ENCODE measurements at regions not wholly inside any gene's neighbourhood (a gene's known extent, or its start where the extent isn't known, plus 50 kb on each side); places are given as distances from the start of the nearest gene placed in this dataset.

DNA sequence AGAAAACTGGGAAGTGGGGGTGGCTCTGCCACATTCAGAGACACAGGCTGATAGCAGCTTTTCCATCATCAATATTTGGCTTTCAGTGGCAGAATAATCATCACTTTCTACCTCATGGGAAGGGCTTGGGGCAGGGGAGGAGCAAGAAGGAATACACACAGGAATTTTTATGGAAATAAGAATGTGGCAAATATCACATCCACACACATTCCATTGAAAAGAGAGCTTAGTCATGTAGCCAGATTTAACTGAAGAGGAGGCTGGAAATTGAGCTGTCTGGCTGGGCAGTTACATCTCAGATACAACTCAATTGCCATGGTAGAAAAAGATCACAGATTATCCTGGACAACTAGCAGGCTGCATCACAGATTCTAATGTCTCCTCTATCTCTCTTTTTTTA, 1474.0 kb upstream of the ACVR2A start:
- no peak for DNase-seq
- intact Hi-C loops (cut with DNase I) = no loop called here

DNA sequence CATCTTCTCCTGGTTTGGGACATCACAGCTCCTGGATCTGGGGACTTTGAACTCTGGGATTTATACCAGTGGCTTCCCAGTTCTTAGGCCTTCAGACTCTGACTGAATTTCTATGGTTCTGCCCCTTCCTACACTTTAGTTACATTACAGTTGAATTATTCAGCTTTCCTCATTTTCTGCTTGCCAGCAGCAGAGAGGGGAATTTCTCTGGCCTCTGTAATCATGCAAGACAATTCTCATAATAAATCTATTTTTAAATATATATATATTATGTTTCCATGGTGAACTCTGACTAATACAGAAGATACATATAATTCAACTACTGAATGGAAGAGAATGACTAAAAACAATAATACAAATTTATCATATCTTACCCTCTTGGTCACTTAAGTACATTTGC, 1478.6 kb upstream of the ACVR2A start:
- DNase-seq = no peak
- intact Hi-C loops (cut with DNase I) = no loop called here

GRCh38 chr2:146365041-146365440, 1479.8 kb upstream of the ACVR2A start:
- intact Hi-C loops (cut with DNase I) = no loop called here
- DNase-seq = no peak

DNA sequence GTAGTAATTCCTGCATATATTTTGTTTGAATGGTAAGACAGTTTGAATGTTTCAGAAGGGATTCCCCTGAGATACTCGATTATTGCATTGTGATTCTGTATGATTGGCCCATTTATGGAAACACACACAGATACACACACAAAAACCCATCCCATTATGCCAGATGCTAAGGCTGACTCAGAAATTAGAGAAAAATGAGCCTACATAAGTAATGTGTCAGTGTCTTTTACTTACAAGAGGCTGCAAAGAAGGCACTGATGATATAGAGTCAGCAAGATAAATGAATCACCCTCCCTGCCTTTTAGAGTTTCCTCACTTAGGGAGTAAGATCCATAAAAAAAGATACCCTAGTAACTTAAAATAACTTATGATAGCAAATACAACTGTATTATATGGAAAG, 1481.1 kb upstream of the ACVR2A start:
- intact Hi-C loops (cut with DNase I) = no loop called here
- DNase-seq = no peak

GRCh38 chr2:146351689-146352088, 1493.1 kb upstream of the ACVR2A start:
- no peak for DNase-seq
- intact Hi-C loops (cut with DNase I) = no loop called here

- intact Hi-C loops (cut with DNase I) = no loop called here
- no peak for DNase-seq
Measured at GRCh38 chr2:146349334-146349733, 1495.5 kb upstream of the ACVR2A start.

- DNase-seq = no peak
- intact Hi-C loops (cut with DNase I) = no loop called here
Measured at GRCh38 chr2:146324951-146325350, 1519.9 kb upstream of the ACVR2A start.

DNA sequence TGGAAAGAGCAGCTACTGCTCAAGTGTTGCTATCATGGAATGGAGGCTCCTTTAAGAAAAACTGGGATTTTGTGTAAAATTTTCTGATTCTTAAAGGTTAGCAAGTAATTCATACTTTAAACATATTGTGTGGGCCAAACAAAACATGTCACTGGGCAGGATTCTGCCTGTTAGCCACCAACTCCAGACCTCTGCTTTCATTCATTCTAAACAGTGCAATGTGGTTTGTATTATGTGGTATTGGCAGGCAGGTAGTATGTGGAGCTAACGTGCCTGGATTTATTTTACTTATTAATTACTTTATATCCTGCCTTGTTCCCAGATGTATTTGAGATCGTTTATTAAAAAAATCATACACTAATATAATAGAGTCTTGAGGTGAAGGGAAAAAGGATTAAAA, 1521.3 kb upstream of the ACVR2A start:
- no peak for DNase-seq
- intact Hi-C loops (cut with DNase I) = no loop called here

DNA sequence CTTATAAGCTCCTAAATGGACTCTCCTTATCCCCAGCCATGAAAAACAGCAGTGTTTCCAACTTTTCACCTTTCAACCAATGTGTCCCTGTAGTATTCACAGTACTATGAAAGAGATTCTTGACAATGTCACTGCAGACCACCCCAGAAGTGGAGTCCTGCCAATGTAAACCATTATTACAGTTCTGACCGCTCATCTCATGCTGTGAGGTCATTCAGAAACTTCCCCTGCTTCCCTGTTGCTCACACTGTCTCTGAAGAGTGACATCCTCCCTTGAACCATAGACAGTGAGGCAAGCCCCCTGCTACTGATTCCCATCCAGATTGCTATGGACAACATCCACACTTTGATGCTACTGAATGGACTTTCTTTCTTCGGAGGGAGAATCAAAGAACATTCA, 1523.7 kb upstream of the ACVR2A start:
- intact Hi-C loops (cut with DNase I) = no loop called here
- DNase-seq = peak in 1 of 42 donors; percentile 3

- intact Hi-C loops (cut with DNase I) = no loop called here
Measured at GRCh38 chr2:146317959-146318358, 1526.9 kb upstream of the ACVR2A start.

DNA sequence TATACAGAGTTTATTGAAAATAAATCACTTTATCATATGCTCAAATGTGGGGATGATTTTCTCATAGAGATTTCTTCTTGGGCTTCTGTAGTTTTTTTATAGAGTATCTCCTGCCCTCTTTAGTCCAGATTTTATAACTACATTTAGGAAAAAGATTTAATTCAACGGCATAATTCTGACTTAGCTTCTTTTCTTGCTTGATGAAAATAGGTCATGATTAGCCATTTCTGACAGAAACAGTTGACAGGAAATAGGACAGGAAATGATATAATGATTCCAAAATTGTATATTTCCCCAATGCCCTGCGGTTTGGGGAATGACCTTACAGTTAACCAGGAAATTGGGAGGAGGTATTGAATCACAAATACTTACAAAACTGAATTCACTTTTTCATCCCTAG, 1531.9 kb upstream of the ACVR2A start:
- no peak for DNase-seq
- intact Hi-C loops (cut with DNase I) = no loop called here

More at GRCh38 chr2:146317959-146318358, 1526.9 kb upstream of the ACVR2A start:
- no peak for DNase-seq

GRCh38 chr2:146305164-146305563, 1539.7 kb upstream of the ACVR2A start:
- no peak for DNase-seq
- intact Hi-C loops (cut with DNase I) = no loop called here

- no peak for DNase-seq
Measured at GRCh38 chr2:146301287-146301686, 1543.5 kb upstream of the ACVR2A start.

DNA sequence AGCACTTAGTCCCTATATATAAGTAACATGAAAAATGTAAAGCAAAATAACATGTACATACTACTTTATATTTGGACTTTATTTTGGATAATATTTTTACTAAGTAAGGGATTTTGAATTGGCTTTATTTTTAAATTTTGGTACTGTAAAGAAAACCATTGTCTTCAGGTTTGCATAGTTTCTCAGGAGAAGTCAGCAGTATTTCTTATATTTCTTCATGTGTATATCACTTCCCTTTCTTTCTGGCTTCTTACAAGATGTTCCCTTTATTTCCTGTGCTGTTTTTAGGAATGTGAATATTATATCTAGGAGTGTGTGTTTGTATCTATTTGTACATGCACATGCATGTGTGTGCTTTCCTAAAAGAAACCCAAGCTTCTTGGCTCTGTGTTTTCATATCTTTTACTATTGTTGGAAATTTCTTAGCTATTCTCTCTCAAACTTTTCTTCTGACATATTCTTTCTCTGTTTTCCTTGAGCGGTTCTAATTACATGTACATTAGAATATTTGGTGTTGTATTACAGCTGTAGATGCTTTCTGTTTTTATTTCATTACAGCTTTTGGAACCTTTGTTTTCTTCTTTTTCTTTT, 1549.7 kb upstream of the ACVR2A start:
- intact Hi-C loops (cut with DNase I) = no loop called here
- no peak for DNase-seq

More at GRCh38 chr2:146301287-146301686, 1543.5 kb upstream of the ACVR2A start:
- intact Hi-C loops (cut with DNase I) = no loop called here

DNA sequence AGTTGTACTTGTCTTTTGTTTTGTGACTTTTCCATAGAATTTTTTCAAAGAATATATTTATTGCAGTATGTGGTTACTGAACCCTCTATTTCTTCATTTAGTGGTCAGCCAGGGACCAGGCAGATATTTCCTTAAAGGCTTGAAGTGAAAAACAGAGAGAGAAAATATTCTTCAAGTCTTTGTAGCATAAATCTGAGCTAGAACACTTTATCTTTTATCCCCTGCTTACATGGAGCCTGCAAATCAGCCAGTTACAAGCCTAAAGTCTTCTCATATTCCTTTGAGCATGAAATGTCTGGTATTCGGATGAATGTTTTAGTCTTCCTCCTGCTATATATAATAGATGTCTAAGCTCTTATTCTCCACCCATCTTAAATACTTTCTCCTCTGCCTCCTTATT, 1557.5 kb upstream of the ACVR2A start:
- intact Hi-C loops (cut with DNase I) = no loop called here
- no peak for DNase-seq

DNA sequence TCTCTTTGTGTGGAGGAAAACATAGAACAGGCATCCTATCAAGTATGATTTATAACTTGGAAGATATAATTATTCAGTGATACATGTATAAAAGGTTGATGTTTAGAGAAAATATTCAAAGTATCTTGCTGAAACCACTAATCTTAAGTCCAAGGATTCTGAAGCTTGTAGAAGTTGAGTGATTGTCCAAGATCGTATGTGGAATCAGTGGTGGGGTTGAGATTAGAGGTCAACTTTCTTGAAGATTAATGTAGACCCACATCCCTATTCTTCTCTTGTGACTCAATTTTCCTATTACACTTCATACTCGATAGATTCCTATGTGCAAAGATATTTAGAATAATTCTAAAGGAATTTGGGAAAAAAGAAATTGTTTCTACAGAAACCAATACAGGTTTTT, 1565.9 kb upstream of the ACVR2A start:
- intact Hi-C loops (cut with DNase I) = no loop called here
- DNase-seq = no peak

DNA sequence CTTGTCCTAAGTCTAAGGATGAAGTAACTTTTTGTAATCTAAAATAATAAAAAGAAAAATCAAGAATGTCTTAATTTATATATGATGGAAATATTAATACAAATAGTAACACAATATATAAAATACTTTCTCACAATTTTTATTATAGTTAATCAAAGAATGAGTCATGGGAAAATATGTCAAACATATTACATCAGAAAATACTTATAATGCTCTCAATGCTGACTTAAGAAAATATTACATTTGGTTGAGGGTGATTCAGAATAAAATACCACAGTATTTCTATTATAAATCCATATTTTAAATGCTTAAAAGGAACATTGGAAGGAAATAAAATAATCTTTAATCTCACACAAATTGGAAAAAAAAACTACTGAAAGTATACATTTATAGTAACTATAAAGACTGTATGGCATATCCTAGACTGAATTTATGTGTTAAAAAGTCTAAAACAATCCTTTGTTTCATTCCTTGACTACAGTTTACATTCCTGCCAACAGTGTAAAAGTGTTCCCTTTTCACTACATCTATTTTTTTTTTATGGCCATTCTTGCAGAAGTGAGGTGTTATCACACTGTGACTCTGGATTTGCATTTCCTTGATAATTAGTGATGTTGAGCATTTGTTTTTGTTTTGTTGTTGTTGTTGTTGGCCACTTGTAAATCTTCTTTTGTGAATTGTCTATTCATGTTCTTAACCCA, 1573.5 kb upstream of the ACVR2A start:
- DNase-seq = no peak
- intact Hi-C loops (cut with DNase I) = no loop called here

DNA sequence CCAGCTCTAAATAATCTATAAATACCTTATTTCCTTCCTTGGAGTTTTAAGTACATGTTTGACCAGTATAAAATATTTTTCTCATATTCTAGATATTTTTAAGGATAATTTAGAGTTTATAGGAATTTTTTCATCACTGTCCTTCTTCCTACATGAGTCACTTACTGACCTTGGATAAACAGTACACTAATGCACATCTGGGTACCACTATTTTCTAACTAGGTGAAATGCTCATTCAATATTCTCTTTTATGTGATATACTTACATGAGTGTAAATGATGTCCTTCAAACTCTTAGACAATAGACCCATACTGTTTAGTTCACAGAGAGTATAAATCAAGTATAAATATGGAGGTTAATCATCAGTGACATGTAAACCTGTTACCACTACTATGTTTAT, 1574.2 kb upstream of the ACVR2A start:
- intact Hi-C loops (cut with DNase I) = no loop called here
- DNase-seq = no peak

DNA sequence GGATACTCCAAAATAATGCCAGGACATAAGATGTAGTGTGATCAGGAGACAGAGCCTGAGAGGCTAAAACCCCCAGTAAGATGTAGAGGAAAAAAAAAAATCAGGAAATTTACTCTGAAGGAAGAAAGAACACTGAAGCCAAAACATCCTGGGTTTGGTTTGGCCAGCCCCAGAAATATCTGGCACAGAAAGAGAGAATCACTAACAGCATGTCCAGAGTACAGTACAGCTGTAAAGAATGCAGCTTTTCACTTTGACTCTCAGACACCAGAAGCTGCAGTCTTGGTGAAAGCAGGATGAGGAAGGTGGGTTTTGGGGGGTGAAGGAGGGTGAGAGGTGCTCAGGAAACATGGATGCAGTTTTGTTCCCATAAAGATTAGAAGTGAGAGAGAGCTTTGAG, 1577.7 kb upstream of the ACVR2A start:
- DNase-seq = no peak
- intact Hi-C loops (cut with DNase I) = no loop called here

DNA sequence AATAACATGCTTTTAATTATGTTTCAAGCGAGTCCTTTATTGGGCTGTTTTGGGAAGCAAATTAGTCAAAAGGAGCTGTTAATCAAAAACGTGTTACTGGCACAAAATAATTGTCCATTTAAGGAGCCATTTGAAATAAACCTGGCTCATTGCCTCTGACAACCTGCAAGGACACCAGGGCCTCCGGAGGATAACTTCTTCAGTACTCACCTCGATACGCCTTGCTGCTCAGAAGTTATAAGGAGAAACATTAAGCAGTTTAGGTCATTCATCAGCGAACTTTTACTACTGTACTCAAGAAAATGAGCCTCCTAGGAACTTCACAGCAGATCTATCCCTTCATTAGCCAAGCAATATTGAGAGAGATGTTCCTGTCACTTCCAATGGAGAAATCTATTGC, 1579.2 kb upstream of the ACVR2A start:
- intact Hi-C loops (cut with DNase I) = no loop called here
- DNase-seq = no peak

- DNase-seq = no peak
- intact Hi-C loops (cut with DNase I) = no loop called here
Measured at GRCh38 chr2:146262606-146263005, 1582.2 kb upstream of the ACVR2A start.

All from head of caudate nucleus (tissue), 42 donors.